ENCODE measurements at regions not wholly inside any gene's neighbourhood (a gene's known extent, or its start where the extent isn't known, plus 50 kb on each side); places are given as distances from the start of the nearest gene placed in this dataset.

- TF ChIP-seq CTCF (IDR thresholded peaks at IDR 0.05): no peak
- no peak for TF ChIP-seq POLR2AphosphoS5 (IDR thresholded peaks at IDR 0.05; ENCODE audit: insufficient read depth in 1 of 2, low read depth in 1 of 2)
These were observed 1999.5 kb upstream of the CDH6 start for GRCh38 chr5:29193972-29194371.
